Testis (tissue), 2 donors: ENCODE measurements at regions not wholly inside any gene's neighbourhood (a gene's known extent, or its start where the extent isn't known, plus 50 kb on each side); places are given as distances from the start of the nearest gene placed in this dataset.

Source experiments
- DNase-seq: peaks from one replicate; pipeline ENCODE4 v3.0.0-alpha.2; 2019
- H3K27ac ChIP-seq, 2 donors: fragments of 200-600 bp; sonication (generic); one replicate each; pipeline ENCODE4 v1.5.1; 2019
- H3K27me3 ChIP-seq: fragments of 200-600 bp; sonication (generic); one replicate; pipeline ENCODE4 v1.5.1; 2019
- H3K36me3 ChIP-seq: fragments of 200-600 bp; sonication (generic); one replicate; pipeline ENCODE4 v1.5.1; 2017; ENCODE audit warnings: low read depth; ENCODE audit errors: missing control alignments
- H3K4me1 ChIP-seq: fragments of 200-600 bp; sonication (generic); one replicate; pipeline ENCODE4 v1.5.1; 2019
- H3K4me3 ChIP-seq, 2 donors: fragments of 200-600 bp; sonication (generic); one replicate each; pipeline ENCODE4 v1.5.1; 2017 to 2019
- H3K9me3 ChIP-seq: fragments of 200-600 bp; sonication (generic); one replicate; pipeline ENCODE4 v1.5.1; 2017
- CTCF ChIP-seq, 3 experiments: fragments of 450-650 bp in 2 of 3; fragments of 200-600 bp in 1 of 3; sonication (generic) in 1 of 3; IDR thresholded peaks; one replicate each; pipeline ENCODE4 v1.5.1; 2016 to 2019; ENCODE audit warnings: antibody characterized with exemption in 3 of 3, mild to moderate bottlenecking in 2 of 3, moderate library complexity in 1 of 3
- POLR2A ChIP-seq: fragments of 450-650 bp; IDR thresholded peaks from one replicate; pipeline ENCODE4 v1.6.1; 2017; ENCODE audit warnings: antibody characterized with exemption, mild to moderate bottlenecking, moderate library complexity
- WGBS, 2 donors: methylation state at CpG; one replicate each; pipeline ENCODE4 v1.1.5; 2018; 5-methylcytosine and 5-hydroxymethylcytosine counted together
- intact Hi-C: fragments of 100-400 bp; cut with DNase I; formaldehyde crosslinking; loops from one replicate; pipeline ENCODE4 v1.15.1; 2023; ENCODE audit warnings: low total_unique reads

GRCh38 chr5:98994611-98995010, 65.8 kb upstream of the CHD1 start:
- Histone ChIP-seq H3K27ac (no peak overlapping the region), H3K4me1 (no peaks in the 10 kb centered on the region), H3K27me3 (no peaks in the 10 kb centered on the region), H3K4me3 (no peak overlapping the region), H3K9me3 (no peaks in the 10 kb centered on the region), H3K36me3 (no peaks in the 10 kb centered on the region)
- intact Hi-C loops: no loop called here
- 67 to 69% methylated on average over 4 of the region's 4 CpGs for WGBS, 2 donors
- DNase-seq: no peak
- TF ChIP-seq POLR2A (no peak), CTCF (IDR thresholded peaks at IDR 0.05) (no peak)

GRCh38 chr5:98993512-98993911, 64.7 kb upstream of the CHD1 start:
- Histone ChIP-seq H3K27ac (no peak overlapping the region), H3K9me3 (no peaks in the 10 kb centered on the region), H3K36me3 (no peaks in the 10 kb centered on the region), H3K27me3 (no peaks in the 10 kb centered on the region), H3K4me1 (no peaks in the 10 kb centered on the region), H3K4me3 (no peak overlapping the region)
- no peak for DNase-seq
- intact Hi-C loops: no loop called here
- TF ChIP-seq CTCF (IDR thresholded peaks at IDR 0.05): no peak
- WGBS, 2 donors: 64 to 71% methylated on average over 3 of the region's 3 CpGs

GRCh38 chr5:98992552-98992951, 63.7 kb upstream of the CHD1 start:
- no peak overlapping the region for H3K27ac ChIP-seq
- H3K4me1 ChIP-seq: no peaks in the 10 kb centered on the region
- H3K36me3 ChIP-seq: no peaks in the 10 kb centered on the region
- H3K4me3 ChIP-seq: no peak overlapping the region
- no peak for TF ChIP-seq CTCF (IDR thresholded peaks at IDR 0.05)
- no peak for TF ChIP-seq POLR2A
- no peaks in the 10 kb centered on the region for H3K27me3 ChIP-seq
- intact Hi-C loops: no loop called here
- no peak for DNase-seq
- no peaks in the 10 kb centered on the region for H3K9me3 ChIP-seq

- 58 to 85% methylated on average over 3 of the region's 3 CpGs for WGBS, 2 donors
- TF ChIP-seq POLR2A (no peak), CTCF (IDR thresholded peaks at IDR 0.05) (no peak)
- Histone ChIP-seq H3K4me1 (no peaks in the 10 kb centered on the region), H3K27ac (no peak overlapping the region), H3K27me3 (no peaks in the 10 kb centered on the region), H3K36me3 (no peaks in the 10 kb centered on the region), H3K9me3 (no peaks in the 10 kb centered on the region), H3K4me3 (no peak overlapping the region)
- DNase-seq: no peak
- intact Hi-C loops: no loop called here
Measured at GRCh38 chr5:98989727-98990126, 60.9 kb upstream of the CHD1 start.

GRCh38 chr5:98986587-98986986, 57.8 kb upstream of the CHD1 start:
- Histone ChIP-seq H3K9me3 (no peaks in the 10 kb centered on the region), H3K4me3 (no peak overlapping the region), H3K27me3 (no peaks in the 10 kb centered on the region), H3K27ac (no peak overlapping the region), H3K4me1 (no peaks in the 10 kb centered on the region), H3K36me3 (no peaks in the 10 kb centered on the region)
- 90 to 91% methylated on average over 3 of the region's 3 CpGs for WGBS, 2 donors
- intact Hi-C loops: no loop called here
- TF ChIP-seq CTCF (IDR thresholded peaks at IDR 0.05) (no peak), POLR2A (no peak)
- DNase-seq: no peak
